HEK293 (cell line): ENCODE measurements at regions not wholly inside any gene's neighbourhood (a gene's known extent, or its start where the extent isn't known, plus 50 kb on each side); places are given as distances from the start of the nearest gene placed in this dataset.

ENCODE experiments used
- CTCF ChIP-seq: fragments of 450-650 bp; formaldehyde crosslinking; IDR thresholded peaks from 2 replicates; pipeline ENCODE4 v1.5.1; 2016; ENCODE audit warnings: missing biosample characterization, missing genetic modification characterization
- REST ChIP-seq: fragments of 450-650 bp; formaldehyde crosslinking; IDR thresholded peaks from 2 replicates; pipeline ENCODE4 v1.5.1; 2016; ENCODE audit warnings: missing biosample characterization, missing genetic modification characterization

GRCh38 chr12:126114441-126114840 is 1049.2 kb downstream of the AACS start:
- TF ChIP-seq REST (no peak), CTCF (tag by site-specific recombination) (no peak)
